Epithelial cell of esophagus (primary cell): ENCODE measurements at regions not wholly inside any gene's neighbourhood (a gene's known extent, or its start where the extent isn't known, plus 50 kb on each side); places are given as distances from the start of the nearest gene placed in this dataset.
A peak's percentile ranks its signal among the peaks of the same experiment; 100 is the strongest.

Source experiments
- DNase-seq: peaks from one replicate; pipeline ENCODE4 v3.0.0; 2010; ENCODE audit warnings: low read depth
- H3K4me3 ChIP-seq: 2 replicates; pipeline ENCODE4 v1.5.1; 2011; ENCODE audit warnings: mild to moderate bottlenecking, low read length, control low read depth
- CTCF ChIP-seq: IDR thresholded peaks from 2 replicates; pipeline ENCODE4 v1.5.1; 2011; ENCODE audit warnings: low read depth, mild to moderate bottlenecking, low read length, control low read depth, inconsistent platforms; ENCODE audit not compliant: insufficient read depth; ENCODE audit errors: missing control alignments

- no peak for DNase-seq
- no peak overlapping the region for H3K4me3 ChIP-seq
- no peak for TF ChIP-seq CTCF
Measured at GRCh38 chr7:17617380-17617779, 318.9 kb downstream of the AHR start.

- TF ChIP-seq CTCF = no peak
- DNase-seq = no peak
- H3K4me3 ChIP-seq = no peak overlapping the region
Measured at GRCh38 chr7:17617857-17618651, 319.6 kb downstream of the AHR start.

GRCh38 chr7:17618652-17618974 lies 320.2 kb downstream of the AHR start:
- H3K4me3 ChIP-seq = no peak overlapping the region
- TF ChIP-seq CTCF = no peak
- DNase-seq = no peak

- H3K4me3 ChIP-seq = no peak overlapping the region
- no peak for TF ChIP-seq CTCF
- no peak for DNase-seq
Measured at GRCh38 chr7:17619196-17619818, 320.9 kb downstream of the AHR start.

GRCh38 chr7:17620566-17620965 lies 319.7 kb downstream of the SNX13 start:
- H3K4me3 ChIP-seq = no peak overlapping the region
- no peak for TF ChIP-seq CTCF
- DNase-seq = peak; percentile 35

GRCh38 chr7:17622451-17622850 lies 317.8 kb downstream of the SNX13 start:
- TF ChIP-seq CTCF = no peak
- no peak for DNase-seq
- no peak overlapping the region for H3K4me3 ChIP-seq
